ENCODE measurements at regions not wholly inside any gene's neighbourhood (a gene's known extent, or its start where the extent isn't known, plus 50 kb on each side); places are given as distances from the start of the nearest gene placed in this dataset.

DNA sequence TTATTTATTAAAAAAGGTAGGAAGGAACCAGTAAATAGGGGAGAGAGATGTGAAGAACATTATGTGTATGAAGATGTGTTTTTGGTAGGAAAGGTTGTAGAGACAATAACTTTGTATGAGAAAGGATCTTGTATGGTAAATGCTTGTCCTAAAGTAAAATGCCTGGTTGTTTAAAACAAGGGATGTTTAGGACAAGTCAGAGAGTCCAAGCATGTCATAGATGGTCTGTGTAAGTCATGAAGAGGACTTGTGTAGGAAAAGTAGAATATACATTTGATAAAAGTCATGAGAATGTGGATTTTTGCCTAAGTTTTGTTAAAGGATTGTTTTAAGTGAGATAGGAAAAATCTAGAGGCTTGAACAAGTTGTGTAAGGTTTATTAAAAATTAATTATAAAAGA, 325.1 kb downstream of the CDH26 start:
- Histone ChIP-seq H3K23me2 (ENCODE audit: low read depth, low read length) (no peaks in the 10 kb centered on the region), H4K20me1 (replicated peaks in 1 of 2; ENCODE audit: control insufficient read depth in 1 of 2, insufficient read depth in 2 of 2, low read length in 2 of 2) (no peaks in the 10 kb centered on the region), H3K36me3 (ENCODE audit: control insufficient read depth in 2 of 4, insufficient read depth in 4 of 4, low read length in 3 of 4) (peaks cover 0 to 2% (median 0%) of the 10 kb centered on the region in 4 experiments; a peak in 2 of 8 replicates), H3K4me2 (ENCODE audit: insufficient read depth in 1 of 2, low read depth in 2 of 2, low read length in 2 of 2) (no peak overlapping the region), H2BK120ac (replicated peaks; ENCODE audit: low read depth, low read length) (no peak overlapping the region), H2AFZ (ENCODE audit: low read length) (no peak overlapping the region), H4K5ac (ENCODE audit: insufficient read length, low read depth, low read length) (no peak overlapping the region), H4K8ac (ENCODE audit: extremely low read depth, insufficient read depth, low read length) (no peak overlapping the region), H3K9me3 (ENCODE audit: insufficient read depth in 2 of 2, low read depth in 1 of 2, low read length in 1 of 2) (peaks cover 65 to 74% of the 10 kb centered on the region in 2 experiments), H3K14ac (ENCODE audit: insufficient read length) (no peak overlapping the region), H2BK12ac (ENCODE audit: low read depth, low read length) (no peak overlapping the region), H3K79me2 (ENCODE audit: control insufficient read depth in 1 of 2, insufficient read depth in 2 of 2, low read length in 2 of 2) (no peaks in the 10 kb centered on the region), H3K23ac (ENCODE audit: insufficient read length) (no peak overlapping the region), H3K4me3 (ENCODE audit: extremely low read depth in 1 of 4, insufficient read depth in 2 of 4, low read depth in 3 of 4, low read length in 4 of 4) (no peak overlapping the region), H3K56ac (replicated peaks; ENCODE audit: insufficient read length, low read depth, low read length) (no peak overlapping the region), H4K91ac (replicated peaks; ENCODE audit: insufficient read length, low read length) (no peak overlapping the region), H2BK15ac (ENCODE audit: low read length) (no peak overlapping the region), H3K18ac (ENCODE audit: extremely low read depth, low read length) (no peak overlapping the region), H3K4ac (replicated peaks; ENCODE audit: insufficient read length, low read depth, low read length) (no peak overlapping the region), H3K9ac (replicated peaks in 1 of 4; ENCODE audit: extremely low read depth in 1 of 4, low read depth in 3 of 4, low read length in 3 of 4) (no peak overlapping the region), H3K79me1 (ENCODE audit: low read depth, low read length) (no peaks in the 10 kb centered on the region), H3K27ac (ENCODE audit: low read depth, low read length) (no peak overlapping the region), H3K27me3 (replicated peaks in 1 of 4; ENCODE audit: control insufficient read depth in 3 of 4, extremely low read depth in 1 of 4, insufficient read depth in 3 of 4, low read length in 3 of 4) (no peaks in the 10 kb centered on the region), H3K4me1 (replicated peaks in 1 of 4; ENCODE audit: control insufficient read depth in 3 of 4, insufficient read depth in 4 of 4, low read length in 3 of 4) (no peaks in the 10 kb centered on the region), H2BK5ac (ENCODE audit: low read depth, low read length) (no peak overlapping the region), H2BK20ac (ENCODE audit: low read length) (no peak overlapping the region), H2AK5ac (ENCODE audit: low read depth, low read length) (no peak overlapping the region)
- POLR2A ChIA-PET (ENCODE audit: partially characterized antibody): no interaction called here
- no peak for DNase-seq (ENCODE audit: low read depth in 1 of 2, low spot score in 2 of 2)
- CTCF ChIA-PET (ENCODE audit: partially characterized antibody): interaction anchor here (0.6 kb wide), 1 partner anchor 35 kb away, joined by 3 read pairs; no protein-coding TSS in a partner anchor
- no peak for FAIRE-seq
- TF ChIP-seq ZNF274 (IDR thresholded peaks at IDR 0.05; ENCODE audit: borderline replicate concordance, extremely low read depth, low read length) (no peak), POLR2A (IDR thresholded peaks at IDR 0.05; ENCODE audit: control extremely low read depth in 1 of 2, low read depth in 2 of 2, low read length in 2 of 2) (no peak), TAF7 (optimal IDR thresholded peaks at IDR 0.05; ENCODE audit: borderline replicate concordance, low read depth, low read length) (no peak), KDM5A (IDR thresholded peaks at IDR 0.05; ENCODE audit: low read length) (no peak), CEBPB (IDR thresholded peaks at IDR 0.05; ENCODE audit: low read depth, low read length) (no peak), YY1 (IDR thresholded peaks at IDR 0.05; ENCODE audit: low read depth, low read length) (no peak), PHF8 (conservative IDR thresholded peaks at IDR 0.05; ENCODE audit: low read depth, low read length) (no peak), RFX5 (IDR thresholded peaks at IDR 0.05; ENCODE audit: borderline replicate concordance, low read depth, low read length) (no peak), BCL11A (IDR thresholded peaks at IDR 0.05; ENCODE audit: low read depth in 2 of 2, low read length in 2 of 2) (no peak), SAP30 (IDR thresholded peaks at IDR 0.05; ENCODE audit: insufficient read depth, insufficient replicate concordance, low read length) (no peak)
- TF ChIP-seq, protein P1, sequence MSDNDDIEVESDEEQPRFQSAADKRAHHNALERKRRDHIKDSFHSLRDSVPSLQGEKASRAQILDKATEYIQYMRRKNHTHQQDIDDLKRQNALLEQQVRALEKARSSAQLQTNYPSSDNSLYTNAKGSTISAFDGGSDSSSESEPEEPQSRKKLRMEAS (IDR thresholded peaks at IDR 0.05): no peak
- TF ChIP-seq, protein P2, sequence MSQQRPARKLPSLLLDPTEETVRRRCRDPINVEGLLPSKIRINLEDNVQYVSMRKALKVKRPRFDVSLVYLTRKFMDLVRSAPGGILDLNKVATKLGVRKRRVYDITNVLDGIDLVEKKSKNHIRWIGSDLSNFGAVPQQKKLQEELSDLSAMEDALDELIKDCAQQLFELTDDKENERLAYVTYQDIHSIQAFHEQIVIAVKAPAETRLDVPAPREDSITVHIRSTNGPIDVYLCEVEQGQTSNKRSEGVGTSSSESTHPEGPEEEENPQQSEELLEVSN (IDR thresholded peaks at IDR 0.05): no peak
- TF ChIP-seq, protein P3, sequence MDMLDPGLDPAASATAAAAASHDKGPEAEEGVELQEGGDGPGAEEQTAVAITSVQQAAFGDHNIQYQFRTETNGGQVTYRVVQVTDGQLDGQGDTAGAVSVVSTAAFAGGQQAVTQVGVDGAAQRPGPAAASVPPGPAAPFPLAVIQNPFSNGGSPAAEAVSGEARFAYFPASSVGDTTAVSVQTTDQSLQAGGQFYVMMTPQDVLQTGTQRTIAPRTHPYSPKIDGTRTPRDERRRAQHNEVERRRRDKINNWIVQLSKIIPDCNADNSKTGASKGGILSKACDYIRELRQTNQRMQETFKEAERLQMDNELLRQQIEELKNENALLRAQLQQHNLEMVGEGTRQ (IDR thresholded peaks at IDR 0.05; ENCODE audit: low read length): no peak
- TF ChIP-seq, protein P4, sequence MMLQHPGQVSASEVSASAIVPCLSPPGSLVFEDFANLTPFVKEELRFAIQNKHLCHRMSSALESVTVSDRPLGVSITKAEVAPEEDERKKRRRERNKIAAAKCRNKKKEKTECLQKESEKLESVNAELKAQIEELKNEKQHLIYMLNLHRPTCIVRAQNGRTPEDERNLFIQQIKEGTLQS (IDR thresholded peaks at IDR 0.05; ENCODE audit: insufficient read depth, low read depth, low read length): no peak

Measured in H1 (cell line).